HG03175 (cell line): ENCODE measurements at regions not wholly inside any gene's neighbourhood (a gene's known extent, or its start where the extent isn't known, plus 50 kb on each side); places are given as distances from the start of the nearest gene placed in this dataset.
"Not testable (repeated sequence)": the region's sequence is repeated elsewhere in the genome, so short reads cannot be mapped to it uniquely, and the experiment has no call there.

ENCODE experiments used
- ATAC-seq: cut with Tn5 transposase; IDR thresholded peaks from one replicate; pipeline ENCODE4 v1.9.1; 2021; ENCODE audit warnings: mild to moderate bottlenecking, moderate library complexity; ENCODE audit not compliant: unreplicated experiment

GRCh38 chr17:64800987-64801386, 118.3 kb downstream of the LRRC37A3 start:
- ATAC-seq = not testable (repeated sequence)

- ATAC-seq = not testable (repeated sequence)
Observed at GRCh38 chr17:64800361-64800895, 118.8 kb downstream of the LRRC37A3 start.

- ATAC-seq = not testable (repeated sequence)
Observed at GRCh38 chr17:64799543-64800188, 119.6 kb downstream of the LRRC37A3 start.

GRCh38 chr17:64798961-64799360, 120.3 kb downstream of the LRRC37A3 start:
- ATAC-seq = not testable (repeated sequence)

- not testable (repeated sequence) for ATAC-seq
Observed at GRCh38 chr17:64798489-64798790, 120.8 kb downstream of the LRRC37A3 start.

GRCh38 chr17:64797746-64798488, 121.4 kb downstream of the LRRC37A3 start:
- ATAC-seq = not testable (repeated sequence)

- not testable (repeated sequence) for ATAC-seq
Observed at GRCh38 chr17:64795342-64795741, 123.9 kb downstream of the LRRC37A3 start.

- ATAC-seq = not testable (repeated sequence)
Observed at GRCh38 chr17:64794548-64795274, 124.6 kb downstream of the LRRC37A3 start.

GRCh38 chr17:64794113-64794512, 125.2 kb downstream of the LRRC37A3 start:
- not testable (repeated sequence) for ATAC-seq

GRCh38 chr17:64792793-64793575, 126.3 kb downstream of the LRRC37A3 start:
- not testable (repeated sequence) for ATAC-seq

- not testable (repeated sequence) for ATAC-seq
Observed at GRCh38 chr17:64792276-64792675, 127.0 kb downstream of the LRRC37A3 start.

GRCh38 chr17:64791691-64792090, 127.6 kb downstream of the LRRC37A3 start:
- not testable (repeated sequence) for ATAC-seq

GRCh38 chr17:64791226-64791625, 128.1 kb downstream of the LRRC37A3 start:
- not testable (repeated sequence) for ATAC-seq

- ATAC-seq = not testable (repeated sequence)
Observed at GRCh38 chr17:64790690-64791089, 128.6 kb upstream of the SMURF2 start.

- ATAC-seq = not testable (repeated sequence)
Observed at GRCh38 chr17:64790193-64790592, 128.1 kb upstream of the SMURF2 start.

GRCh38 chr17:64789061-64789445, 126.9 kb upstream of the SMURF2 start:
- not testable (repeated sequence) for ATAC-seq

GRCh38 chr17:64788286-64789060, 126.4 kb upstream of the SMURF2 start:
- ATAC-seq = no peak

GRCh38 chr17:64787921-64788271, 125.8 kb upstream of the SMURF2 start:
- no peak for ATAC-seq

GRCh38 chr17:64787255-64787920, 125.3 kb upstream of the SMURF2 start:
- ATAC-seq = no peak
